Activated gamma-delta T cell treated with anti-CD3 and anti-CD28 coated beads, Interleukin-2, amount 50 U/mL, for 16 hours (primary cell): ENCODE measurements at regions not wholly inside any gene's neighbourhood (a gene's known extent, or its start where the extent isn't known, plus 50 kb on each side); places are given as distances from the start of the nearest gene placed in this dataset.

Source experiments
- DNase-seq: peaks from one replicate; pipeline ENCODE4 v3.0.0-alpha.2; 2020; ENCODE audit warnings: low read depth

GRCh38 chr2:144333143-144333555 is 186.8 kb downstream of the ZEB2 start:
- DNase-seq: no peak

DNA sequence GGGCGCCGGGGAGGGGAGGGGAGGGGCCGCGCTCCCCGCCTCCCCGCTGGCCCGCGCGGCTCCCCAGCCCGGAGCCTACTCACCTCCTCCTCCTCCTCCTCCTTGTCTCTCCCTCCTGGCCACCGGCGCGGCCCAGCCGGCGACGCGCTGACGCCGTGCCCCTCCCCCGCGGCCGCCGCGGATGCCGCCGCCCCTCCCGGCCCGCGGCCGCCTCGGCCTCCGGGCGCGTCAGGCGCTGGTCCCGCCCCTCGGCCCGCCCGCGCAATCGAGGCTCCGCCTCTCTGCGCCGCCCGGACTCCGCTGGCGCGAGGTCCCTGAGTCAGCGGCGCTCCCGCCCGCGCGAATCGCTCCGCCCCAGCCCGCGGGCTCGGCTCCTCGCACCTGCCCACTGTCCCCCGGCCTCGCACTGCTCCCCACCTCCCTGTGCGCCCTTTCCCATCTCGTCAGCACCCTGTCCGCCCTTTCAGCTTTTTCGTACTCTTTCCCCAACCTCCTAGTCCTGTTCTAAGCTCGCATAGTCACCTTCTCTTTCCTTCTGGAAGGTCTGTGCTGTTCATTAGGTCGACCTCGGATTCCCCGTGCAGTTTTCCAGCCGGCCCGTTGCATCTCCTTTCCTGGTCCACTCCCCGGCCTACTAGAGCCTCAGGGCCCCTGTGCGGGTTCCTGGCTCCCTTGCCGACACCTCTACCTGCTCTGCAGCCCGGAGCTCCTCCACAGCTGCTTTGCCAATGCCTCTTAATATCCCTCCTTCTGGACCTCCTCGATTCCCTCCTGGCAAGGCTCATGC is 187.4 kb downstream of the ZEB2 start:
- peak; percentile 80 for DNase-seq

DNA sequence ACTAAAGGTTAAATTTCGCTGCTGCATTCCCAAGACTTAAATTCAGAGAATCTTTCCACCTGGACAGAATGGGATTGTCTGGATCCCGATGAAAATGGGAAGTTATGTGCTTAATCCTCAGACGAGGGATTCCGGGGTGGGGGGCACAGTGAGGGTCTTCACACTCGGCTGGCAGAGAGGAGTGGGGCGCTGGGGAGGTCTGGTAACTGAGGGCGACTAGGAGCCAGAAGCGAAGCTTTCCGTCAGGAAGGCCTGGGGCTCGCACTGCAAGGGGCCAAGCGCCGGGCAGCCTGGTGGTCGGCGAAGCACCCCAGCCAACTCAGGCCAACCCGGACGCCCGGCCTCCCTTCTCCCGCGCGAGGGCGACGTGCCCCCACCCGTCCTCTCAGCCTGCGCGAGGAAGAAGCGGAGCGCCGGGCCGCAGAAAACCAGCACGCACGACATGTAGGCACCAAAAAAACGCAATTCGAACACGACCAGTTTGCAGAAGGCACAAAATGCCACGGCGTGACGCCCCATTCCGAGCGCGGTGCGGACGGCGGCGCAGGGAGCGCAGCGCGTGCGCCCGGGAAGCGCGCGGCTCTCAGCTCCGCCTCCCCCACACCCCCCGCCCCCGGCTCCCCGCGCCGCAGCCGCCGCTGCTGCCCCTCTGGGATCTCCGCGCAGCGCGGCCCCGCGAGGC is 188.1 kb downstream of the ZEB2 start:
- no peak for DNase-seq

DNA sequence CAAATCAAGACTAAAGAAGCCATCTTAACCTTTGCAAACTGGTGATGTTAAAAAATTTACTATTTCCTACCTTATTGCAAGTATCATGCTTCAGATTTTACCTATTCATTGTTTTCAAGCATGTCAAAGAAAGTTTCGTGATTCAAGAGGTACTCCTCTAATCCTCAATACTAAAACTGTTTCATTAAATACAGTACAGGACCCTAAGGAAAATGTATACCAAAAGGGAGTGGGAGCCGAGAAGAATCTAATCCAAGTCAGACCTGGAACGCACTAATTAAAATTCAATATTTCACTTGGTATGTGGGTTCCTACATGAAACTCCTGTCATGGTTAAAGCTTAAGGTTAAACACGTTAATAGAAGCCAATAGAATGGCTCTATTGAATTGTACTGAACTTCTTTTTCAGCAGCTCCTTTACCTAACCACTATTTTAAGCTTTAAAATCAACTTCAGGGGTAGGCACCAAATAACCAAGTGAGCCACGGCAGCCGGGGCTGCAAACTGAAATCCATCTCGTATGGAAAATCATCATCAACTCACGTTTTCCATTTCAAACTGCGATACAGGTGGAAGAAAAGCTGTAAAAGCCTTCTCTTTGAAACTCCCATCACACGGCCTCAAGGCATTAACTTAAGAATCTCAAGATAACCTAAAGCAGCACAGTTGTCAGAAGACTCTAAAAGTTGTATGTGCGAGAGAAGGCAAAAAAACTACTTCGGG is 188.8 kb downstream of the ZEB2 start:
- DNase-seq: no peak

DNA sequence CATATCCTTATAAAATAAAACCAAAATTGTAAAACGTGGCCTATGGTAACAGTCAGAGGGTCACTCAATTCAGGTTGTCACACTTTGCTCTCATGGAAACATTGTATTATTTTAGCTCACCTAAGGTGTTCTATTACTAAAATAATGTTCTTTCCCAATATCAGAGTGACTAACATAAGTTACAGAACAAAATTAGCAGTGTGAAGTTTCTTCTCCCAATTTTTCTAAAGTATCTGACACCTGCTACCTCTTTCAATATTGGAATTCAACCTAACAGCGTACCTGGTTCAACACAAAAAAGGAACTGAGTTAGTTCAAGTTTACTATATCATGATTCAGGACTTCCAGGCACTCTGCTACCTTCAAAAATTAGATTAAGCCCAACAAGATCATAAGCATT is 190.4 kb downstream of the ZEB2 start:
- DNase-seq: no peak

DNA sequence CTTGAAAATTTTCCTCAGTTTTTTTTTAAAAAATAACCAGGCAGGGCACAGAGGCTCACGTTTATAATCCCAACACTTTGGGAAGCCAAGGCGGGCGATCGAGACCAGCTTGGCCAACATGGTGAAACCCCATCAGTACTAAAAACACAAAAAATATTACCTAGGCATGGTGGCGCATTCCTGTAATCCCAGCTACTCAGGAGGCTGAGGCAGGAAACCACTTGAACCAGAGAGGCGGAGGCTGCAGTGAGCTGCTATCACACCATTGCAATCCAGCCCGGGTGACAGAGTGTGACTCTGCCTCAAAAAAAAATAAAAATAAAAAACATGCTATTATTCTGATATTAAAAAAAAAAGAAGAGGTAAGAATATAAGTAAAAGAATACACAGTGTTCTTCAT is 191.0 kb downstream of the ZEB2 start:
- DNase-seq: no peak

DNA sequence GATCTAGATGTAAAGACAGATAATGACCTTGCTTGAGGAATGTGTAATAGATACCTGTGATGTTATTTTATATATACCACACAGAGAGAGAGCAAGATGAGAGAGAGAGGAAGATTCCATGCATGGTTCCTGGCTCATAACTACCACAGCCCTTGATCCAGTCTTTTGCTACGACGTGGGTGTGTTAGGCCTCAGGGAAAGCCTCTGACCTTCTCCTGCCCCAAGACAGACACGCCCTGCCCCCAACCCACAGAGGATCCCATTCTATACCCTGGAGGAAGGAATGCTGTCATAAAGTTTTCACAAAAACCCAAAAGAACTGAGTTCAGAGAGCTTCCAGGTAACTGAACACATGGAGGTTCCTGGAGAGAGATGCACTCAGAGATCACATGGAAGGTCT is 193.1 kb downstream of the ZEB2 start:
- DNase-seq: no peak

GRCh38 chr2:144325086-144325485 is 194.8 kb downstream of the ZEB2 start:
- peak; percentile 37 for DNase-seq

- no peak for DNase-seq
Measured at GRCh38 chr2:144324446-144325045, 195.4 kb downstream of the ZEB2 start.

DNA sequence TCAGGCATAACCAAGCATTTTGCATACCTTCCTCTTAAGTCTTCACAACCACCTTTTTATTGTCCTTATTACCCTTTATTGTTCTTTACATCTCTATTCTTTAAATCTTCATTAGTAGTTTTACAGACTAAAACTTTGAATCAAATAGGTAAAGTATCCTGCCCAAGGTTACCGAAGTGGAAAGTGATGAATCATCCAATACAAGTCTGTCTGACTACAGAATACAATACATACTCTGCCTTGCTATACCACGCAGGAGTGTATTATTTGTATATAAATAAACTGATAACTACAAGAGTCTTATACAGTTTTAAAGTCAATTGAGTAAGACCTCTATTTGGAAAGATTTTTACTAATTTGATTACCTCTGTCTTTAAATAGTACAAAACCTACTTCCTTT is 196.0 kb downstream of the ZEB2 start:
- DNase-seq: no peak

DNA sequence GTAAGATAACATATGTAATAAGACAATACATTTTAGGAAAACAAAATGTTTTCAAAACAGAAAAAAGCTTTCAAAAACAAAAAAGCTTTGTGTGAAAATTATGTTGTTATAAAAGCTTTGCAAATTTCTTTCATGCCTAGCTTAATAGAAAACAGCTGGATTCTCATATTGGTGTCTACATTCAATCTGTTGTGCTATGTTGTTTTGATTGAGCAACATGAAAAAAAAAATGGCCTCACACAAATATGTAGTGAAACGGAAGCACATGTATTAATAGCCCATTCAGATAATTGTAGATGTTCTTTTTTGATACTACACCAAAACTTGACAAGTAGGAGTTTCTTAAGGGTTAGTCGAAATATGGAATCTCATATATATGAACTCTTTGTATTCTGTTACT is 197.5 kb downstream of the ZEB2 start:
- DNase-seq: no peak

GRCh38 chr2:144320491-144320890 is 199.4 kb downstream of the ZEB2 start:
- DNase-seq: peak; percentile 52

DNA sequence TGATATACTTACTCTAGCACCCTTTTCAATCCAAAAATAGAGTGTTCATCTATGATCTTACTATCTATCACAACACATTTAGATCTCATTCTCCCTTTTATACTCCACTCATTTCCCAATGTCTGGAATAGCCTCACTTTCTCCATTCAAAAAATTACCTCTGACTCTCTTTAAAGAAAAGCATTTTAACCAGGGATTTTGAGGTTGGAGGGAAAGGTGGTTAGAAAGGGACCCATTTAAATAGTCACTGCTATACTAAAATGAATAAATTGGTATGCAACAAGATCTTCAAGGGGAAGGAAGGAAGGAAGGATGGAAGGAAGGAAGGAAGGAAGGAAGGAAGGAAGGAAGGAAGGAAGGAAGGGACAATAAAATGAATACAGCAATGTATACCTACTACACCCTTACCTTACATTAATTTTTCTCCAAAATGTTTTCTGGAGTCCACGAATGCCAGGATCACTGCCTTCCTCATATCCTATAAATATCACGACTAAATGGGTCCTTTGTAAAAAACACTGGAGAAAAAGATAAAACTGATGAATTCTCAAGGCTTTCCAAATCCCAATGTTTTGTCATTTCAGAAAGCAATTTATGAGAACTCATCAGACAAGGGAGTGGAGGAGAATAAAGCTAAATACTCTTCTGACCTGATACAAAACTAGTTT is 202.7 kb downstream of the ZEB2 start:
- DNase-seq: no peak

GRCh38 chr2:144310889-144311608 is 208.9 kb downstream of the ZEB2 start:
- no peak for DNase-seq

- no peak for DNase-seq
Measured at GRCh38 chr2:144310484-144310883, 209.4 kb downstream of the ZEB2 start.

- no peak for DNase-seq
Measured at GRCh38 chr2:144307711-144308110, 212.2 kb downstream of the ZEB2 start.

DNA sequence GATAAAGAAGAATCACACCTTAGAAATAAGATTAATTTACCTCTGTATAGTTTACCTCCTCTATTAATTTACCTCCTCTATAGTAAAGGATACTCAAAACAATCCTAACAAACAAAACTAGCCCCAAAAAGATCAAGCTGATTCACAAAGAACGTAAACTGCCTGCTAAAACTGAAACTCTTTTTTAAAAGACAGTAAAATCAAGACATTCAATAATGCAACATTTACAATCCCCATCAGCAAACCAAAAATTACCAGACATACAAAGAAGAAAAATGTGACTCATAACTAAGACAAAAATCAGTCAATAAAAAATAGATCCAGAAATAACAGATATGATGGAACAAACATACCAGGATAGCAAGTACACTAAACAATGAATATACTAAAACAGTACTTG is 215.7 kb downstream of the ZEB2 start:
- no peak for DNase-seq

DNA sequence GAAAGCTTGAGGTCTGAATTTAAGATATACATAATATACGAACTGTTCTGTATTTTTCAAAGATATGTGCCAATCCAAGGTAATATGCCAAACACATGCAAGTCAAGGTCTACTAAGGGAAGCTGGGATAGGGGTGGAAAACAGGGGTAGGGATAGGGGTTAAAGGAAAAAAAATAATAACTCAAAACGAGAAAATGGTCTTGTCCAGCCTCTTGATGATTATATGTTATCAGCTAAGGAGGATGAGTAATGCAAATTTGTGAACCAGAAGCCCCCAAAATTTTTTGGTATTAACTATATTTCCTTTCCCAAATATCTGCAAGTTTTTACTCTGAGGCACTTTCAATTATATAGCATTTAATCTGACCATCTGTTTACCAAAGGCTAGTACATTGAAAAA is 219.3 kb downstream of the ZEB2 start:
- no peak for DNase-seq

- no peak for DNase-seq
Measured at GRCh38 chr2:144290276-144290675, 229.6 kb downstream of the ZEB2 start.

DNA sequence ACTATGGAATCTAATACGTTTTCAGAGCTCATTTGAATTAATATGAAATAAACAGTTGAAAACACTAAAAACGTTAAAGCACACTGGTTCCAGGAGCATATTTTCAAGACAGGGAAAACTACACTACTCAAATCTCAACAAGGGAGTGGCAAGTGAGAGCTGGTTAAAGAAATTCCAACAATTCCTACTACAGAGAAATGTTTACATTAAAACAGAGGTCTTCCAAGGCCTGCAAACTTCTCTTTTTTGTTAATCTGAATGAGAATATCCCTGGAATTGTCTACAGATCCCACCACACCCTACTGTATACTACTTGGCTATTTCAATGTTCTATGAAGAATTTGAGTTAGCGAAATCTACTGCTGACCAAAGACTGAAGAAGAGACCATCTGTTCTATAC is 231.5 kb downstream of the ZEB2 start:
- no peak for DNase-seq

- no peak for DNase-seq
Measured at GRCh38 chr2:144285324-144285723, 234.6 kb downstream of the ZEB2 start.
